Activated naive CD8-positive, alpha-beta T cell treated with anti-CD3 and anti-CD28 coated beads, Interleukin-2, amount 10 ng/mL, durations not matched to agents 7 days and 5 days (primary cell): ENCODE measurements at regions not wholly inside any gene's neighbourhood (a gene's known extent, or its start where the extent isn't known, plus 50 kb on each side); places are given as distances from the start of the nearest gene placed in this dataset.

Source experiments
- ATAC-seq: fragments of 150-1000 bp; cut with Tn5 transposase; one replicate; pipeline ENCODE4 v1.10.0; 2021; ENCODE audit warnings: low read depth, moderate library complexity
- POLR2A ChIA-PET: fragments of 350-600 bp; sonication (Branson Sonifier 250); formaldehyde crosslinking; loops from one replicate; lab custom pipeline; 2021; ENCODE audit warnings: antibody characterized with exemption; lab: Charles Lee
- DNase-seq: peaks from one replicate; pipeline ENCODE4 v3.0.0; 2021
- H3K27ac Mint-ChIP-seq: one replicate; pipeline ENCODE4 v1.8.0; 2022; ENCODE audit warnings: mild to moderate bottlenecking, mixed read lengths
- H3K27me3 Mint-ChIP-seq: one replicate; pipeline ENCODE4 v1.8.0; 2022; ENCODE audit warnings: mild to moderate bottlenecking, moderate library complexity, mixed read lengths
- H3K36me3 Mint-ChIP-seq: one replicate; pipeline ENCODE4 v1.8.0; 2021; ENCODE audit warnings: mild to moderate bottlenecking, mixed read lengths
- H3K4me1 Mint-ChIP-seq: one replicate; pipeline ENCODE4 v1.8.0; 2021; ENCODE audit warnings: mixed read lengths
- H3K4me3 Mint-ChIP-seq: one replicate; pipeline ENCODE4 v1.8.0; 2022; ENCODE audit warnings: mild to moderate bottlenecking, moderate library complexity, mixed read lengths
- H3K9me3 Mint-ChIP-seq: one replicate; pipeline ENCODE4 v1.8.0; 2021; ENCODE audit warnings: mixed read lengths

DNA sequence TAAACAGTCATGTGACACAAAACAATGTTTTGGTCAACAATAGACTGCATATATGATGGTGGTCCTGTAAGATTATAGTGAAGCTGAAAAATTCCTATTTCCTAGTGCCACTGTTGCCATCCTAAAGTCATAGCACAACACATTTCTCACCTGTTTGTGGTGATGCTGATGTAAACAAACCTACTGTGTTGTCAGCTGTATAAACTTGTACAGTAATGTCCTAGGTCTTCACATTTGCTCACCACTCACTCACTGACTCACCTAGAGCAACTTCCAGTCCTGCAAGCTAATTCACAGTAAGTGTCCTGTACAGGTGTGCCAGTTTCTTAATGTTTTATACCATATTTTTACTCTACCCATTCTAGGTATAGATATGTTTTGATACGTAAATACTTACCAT, 326.1 kb upstream of the USP24 start:
- H3K27me3 Mint-ChIP-seq: no peaks in the 10 kb centered on the region
- H3K36me3 Mint-ChIP-seq: no peaks in the 10 kb centered on the region
- H3K9me3 Mint-ChIP-seq: no peaks in the 10 kb centered on the region
- no peak overlapping the region for H3K4me3 Mint-ChIP-seq
- no peak overlapping the region for H3K27ac Mint-ChIP-seq
- H3K4me1 Mint-ChIP-seq: no peaks in the 10 kb centered on the region
- POLR2A ChIA-PET: no interaction called here
- no peak for DNase-seq
- no peak for ATAC-seq

GRCh38 chr1:55539652-55540512, 324.7 kb upstream of the USP24 start:
- ATAC-seq (no peak), DNase-seq (no peak)
- no peak overlapping the region for H3K4me3 Mint-ChIP-seq
- H3K9me3 Mint-ChIP-seq: no peaks in the 10 kb centered on the region
- no peak overlapping the region for H3K27ac Mint-ChIP-seq
- H3K4me1 Mint-ChIP-seq: no peaks in the 10 kb centered on the region
- H3K27me3 Mint-ChIP-seq: no peaks in the 10 kb centered on the region
- POLR2A ChIA-PET: no interaction called here
- H3K36me3 Mint-ChIP-seq: no peaks in the 10 kb centered on the region

- no peaks in the 10 kb centered on the region for H3K36me3 Mint-ChIP-seq
- DNase-seq (no peak), ATAC-seq (no peak)
- H3K4me1 Mint-ChIP-seq: no peaks in the 10 kb centered on the region
- no peaks in the 10 kb centered on the region for H3K27me3 Mint-ChIP-seq
- H3K27ac Mint-ChIP-seq: no peak overlapping the region
- no peaks in the 10 kb centered on the region for H3K9me3 Mint-ChIP-seq
- H3K4me3 Mint-ChIP-seq: no peak overlapping the region
- POLR2A ChIA-PET: no interaction called here
These were observed 323.3 kb upstream of the USP24 start for GRCh38 chr1:55538428-55538827.

DNA sequence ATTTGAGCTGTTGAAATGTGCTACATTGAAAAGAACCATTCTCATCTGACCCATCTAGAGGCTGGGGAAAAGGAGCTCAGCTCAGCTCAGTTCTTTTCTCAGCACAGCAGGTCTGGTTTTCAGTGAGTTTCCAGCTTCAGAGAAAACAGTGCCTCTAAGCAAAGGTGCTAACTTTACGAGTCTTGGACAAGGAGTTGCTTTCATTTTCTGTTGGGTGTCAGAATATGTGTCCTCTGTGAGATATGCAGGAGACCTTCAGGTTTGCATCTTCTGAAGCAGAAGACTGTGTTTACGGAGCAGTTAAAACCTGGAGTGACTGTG, 321.3 kb upstream of the USP24 start:
- no peak for ATAC-seq
- DNase-seq: no peak
- POLR2A ChIA-PET: no interaction called here
- no peaks in the 10 kb centered on the region for H3K27me3 Mint-ChIP-seq
- H3K4me1 Mint-ChIP-seq: no peaks in the 10 kb centered on the region
- H3K27ac Mint-ChIP-seq: no peak overlapping the region
- no peaks in the 10 kb centered on the region for H3K9me3 Mint-ChIP-seq
- H3K4me3 Mint-ChIP-seq: no peak overlapping the region
- H3K36me3 Mint-ChIP-seq: no peaks in the 10 kb centered on the region

GRCh38 chr1:55535724-55536544, 320.8 kb upstream of the USP24 start:
- POLR2A ChIA-PET: no interaction called here
- H3K4me3 Mint-ChIP-seq: no peak overlapping the region
- DNase-seq: no peak
- H3K9me3 Mint-ChIP-seq: no peaks in the 10 kb centered on the region
- no peaks in the 10 kb centered on the region for H3K36me3 Mint-ChIP-seq
- ATAC-seq: no peak
- no peak overlapping the region for H3K27ac Mint-ChIP-seq
- H3K4me1 Mint-ChIP-seq: no peaks in the 10 kb centered on the region
- H3K27me3 Mint-ChIP-seq: no peaks in the 10 kb centered on the region

- no peak overlapping the region for H3K27ac Mint-ChIP-seq
- no peak for ATAC-seq
- H3K9me3 Mint-ChIP-seq: no peaks in the 10 kb centered on the region
- no peaks in the 10 kb centered on the region for H3K4me1 Mint-ChIP-seq
- POLR2A ChIA-PET: no interaction called here
- H3K4me3 Mint-ChIP-seq: no peak overlapping the region
- no peaks in the 10 kb centered on the region for H3K27me3 Mint-ChIP-seq
- DNase-seq: no peak
- H3K36me3 Mint-ChIP-seq: no peaks in the 10 kb centered on the region
These were observed 319.5 kb upstream of the USP24 start for GRCh38 chr1:55534565-55535121.

DNA sequence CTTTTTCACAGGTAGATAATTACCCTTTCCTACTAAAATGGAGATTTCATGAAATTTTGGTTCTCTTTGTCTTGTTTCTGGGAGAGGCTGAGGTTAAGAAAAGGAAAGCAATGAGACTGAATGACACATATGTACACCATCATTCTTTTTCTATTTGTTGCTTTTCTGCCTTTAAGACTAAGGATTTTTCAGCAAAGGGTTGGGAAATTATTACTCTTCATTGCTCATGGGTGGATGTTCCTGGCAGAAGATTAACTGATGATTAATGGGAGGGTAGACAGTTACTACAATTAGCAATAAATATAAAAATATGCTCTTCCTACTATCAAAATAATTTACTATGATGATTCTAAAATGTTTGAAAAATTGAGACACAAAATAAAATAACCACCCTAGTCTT, 316.5 kb upstream of the USP24 start:
- no peaks in the 10 kb centered on the region for H3K36me3 Mint-ChIP-seq
- no peak overlapping the region for H3K27ac Mint-ChIP-seq
- POLR2A ChIA-PET: no interaction called here
- H3K27me3 Mint-ChIP-seq: peaks cover 6% of the 10 kb centered on the region
- DNase-seq (no peak), ATAC-seq (no peak)
- H3K4me1 Mint-ChIP-seq: no peaks in the 10 kb centered on the region
- H3K4me3 Mint-ChIP-seq: no peak overlapping the region
- H3K9me3 Mint-ChIP-seq: no peaks in the 10 kb centered on the region

- Mint-ChIP-seq H3K4me3 (no peak overlapping the region), H3K9me3 (no peaks in the 10 kb centered on the region), H3K36me3 (no peaks in the 10 kb centered on the region), H3K4me1 (no peaks in the 10 kb centered on the region), H3K27ac (no peak overlapping the region), H3K27me3 (peaks cover 6% of the 10 kb centered on the region)
- POLR2A ChIA-PET: no interaction called here
- DNase-seq: no peak
- ATAC-seq: no peak
These were observed 315.8 kb upstream of the USP24 start for GRCh38 chr1:55530749-55531478.

DNA sequence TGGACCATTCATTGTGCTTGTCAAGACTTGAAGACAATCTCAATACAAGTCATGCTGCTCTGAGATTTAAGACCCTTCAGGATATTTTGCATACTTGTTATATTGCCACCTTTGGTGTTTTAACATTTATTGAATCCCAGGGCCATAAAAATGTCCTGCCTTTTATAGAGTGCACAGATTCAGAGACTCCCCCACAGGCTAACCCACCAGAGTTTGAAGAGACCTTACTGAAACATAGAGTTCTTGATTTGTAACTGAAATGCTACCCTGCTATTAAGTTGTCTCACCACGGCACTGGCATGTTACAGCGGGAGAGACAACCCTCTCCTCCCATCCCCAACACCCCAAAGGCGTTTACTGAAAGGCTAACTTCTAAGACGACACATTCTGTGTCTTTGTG, 313.9 kb upstream of the USP24 start:
- Mint-ChIP-seq H3K9me3 (no peaks in the 10 kb centered on the region), H3K27ac (no peak overlapping the region), H3K27me3 (peaks cover 6% of the 10 kb centered on the region), H3K4me1 (no peaks in the 10 kb centered on the region), H3K36me3 (no peaks in the 10 kb centered on the region), H3K4me3 (no peak overlapping the region)
- ATAC-seq (no peak), DNase-seq (no peak)
- POLR2A ChIA-PET: no interaction called here

- Mint-ChIP-seq H3K27me3 (peaks cover 6% of the 10 kb centered on the region), H3K36me3 (no peaks in the 10 kb centered on the region), H3K27ac (no peak overlapping the region), H3K4me3 (no peak overlapping the region), H3K4me1 (no peaks in the 10 kb centered on the region), H3K9me3 (no peaks in the 10 kb centered on the region)
- POLR2A ChIA-PET: no interaction called here
- no peak for ATAC-seq
- no peak for DNase-seq
These were observed 312.7 kb upstream of the USP24 start for GRCh38 chr1:55527831-55528230.

- ATAC-seq (no peak), DNase-seq (no peak)
- H3K27me3 Mint-ChIP-seq: peaks cover 6% of the 10 kb centered on the region
- H3K4me1 Mint-ChIP-seq: no peaks in the 10 kb centered on the region
- H3K9me3 Mint-ChIP-seq: no peaks in the 10 kb centered on the region
- POLR2A ChIA-PET: no interaction called here
- H3K4me3 Mint-ChIP-seq: no peak overlapping the region
- no peak overlapping the region for H3K27ac Mint-ChIP-seq
- H3K36me3 Mint-ChIP-seq: no peaks in the 10 kb centered on the region
These were observed 311.6 kb upstream of the USP24 start for GRCh38 chr1:55526716-55527115.

DNA sequence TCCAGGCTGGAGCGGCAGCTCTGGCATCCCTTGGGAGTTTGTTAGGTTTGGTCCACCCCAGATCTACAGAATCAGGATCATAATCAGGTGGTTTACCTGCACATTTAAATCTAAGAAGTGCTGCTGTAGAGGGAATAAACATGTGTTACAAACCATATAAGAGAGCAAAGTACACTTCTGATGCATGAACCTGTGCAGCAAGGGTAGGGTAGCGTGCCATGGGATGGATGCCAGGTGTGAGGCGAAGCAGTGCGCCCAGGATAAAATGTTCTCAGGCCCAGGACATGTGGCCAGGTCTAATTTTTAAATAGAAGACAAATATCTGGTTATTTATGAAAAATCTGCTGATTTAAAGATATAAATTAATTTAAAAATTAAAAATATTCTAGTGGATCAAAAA, 308.8 kb upstream of the USP24 start:
- no peak for ATAC-seq
- no peaks in the 10 kb centered on the region for H3K36me3 Mint-ChIP-seq
- H3K4me3 Mint-ChIP-seq: no peak overlapping the region
- H3K4me1 Mint-ChIP-seq: no peaks in the 10 kb centered on the region
- peaks cover 1% of the 10 kb centered on the region for H3K27me3 Mint-ChIP-seq
- H3K27ac Mint-ChIP-seq: no peak overlapping the region
- POLR2A ChIA-PET: no interaction called here
- no peak for DNase-seq
- H3K9me3 Mint-ChIP-seq: no peaks in the 10 kb centered on the region

- DNase-seq: no peak
- POLR2A ChIA-PET: no interaction called here
- H3K27me3 Mint-ChIP-seq: no peaks in the 10 kb centered on the region
- ATAC-seq: no peak
- H3K9me3 Mint-ChIP-seq: no peaks in the 10 kb centered on the region
- no peaks in the 10 kb centered on the region for H3K36me3 Mint-ChIP-seq
- H3K4me1 Mint-ChIP-seq: no peaks in the 10 kb centered on the region
- no peak overlapping the region for H3K4me3 Mint-ChIP-seq
- no peak overlapping the region for H3K27ac Mint-ChIP-seq
These were observed 307.8 kb upstream of the USP24 start for GRCh38 chr1:55522982-55523381.
